Effector memory CD4-positive, alpha-beta T cell (primary cell): ENCODE measurements at regions not wholly inside any gene's neighbourhood (a gene's known extent, or its start where the extent isn't known, plus 50 kb on each side); places are given as distances from the start of the nearest gene placed in this dataset.
"Not testable (repeated sequence)": the region's sequence is repeated elsewhere in the genome, so short reads cannot be mapped to it uniquely, and the experiment has no call there.

Experiments used
- DNase-seq, 3 donors: peaks; one replicate each; pipeline ENCODE4 v3.0.0-alpha.2; 2020
- H3K27ac ChIP-seq: 2 replicates; pipeline ENCODE4 v1.7.0; 2013; ENCODE audit warnings: mild to moderate bottlenecking, low read length, moderate library complexity; ENCODE audit not compliant: insufficient read depth, poor library complexity, severe bottlenecking
- H3K27me3 ChIP-seq: replicated peaks from 2 replicates; pipeline ENCODE4 v1.7.0; 2013; ENCODE audit warnings: mild to moderate bottlenecking, low read length; ENCODE audit not compliant: insufficient read depth, control insufficient read depth, poor library complexity, severe bottlenecking
- H3K36me3 ChIP-seq: 2 replicates; pipeline ENCODE4 v1.7.0; 2013; ENCODE audit warnings: mild to moderate bottlenecking, low read length, moderate library complexity; ENCODE audit not compliant: control insufficient read depth, insufficient read depth
- H3K4me1 ChIP-seq: 2 replicates; pipeline ENCODE4 v1.7.0; 2013; ENCODE audit warnings: low read length, mild to moderate bottlenecking; ENCODE audit not compliant: control insufficient read depth, insufficient read depth, poor library complexity, severe bottlenecking
- H3K4me3 ChIP-seq: 2 replicates; pipeline ENCODE4 v1.7.0; 2013; ENCODE audit warnings: low read length, low read depth, mild to moderate bottlenecking; ENCODE audit not compliant: insufficient read depth, poor library complexity, severe bottlenecking
- H3K9me3 ChIP-seq: 2 replicates; pipeline ENCODE4 v1.7.0; 2013; ENCODE audit warnings: mild to moderate bottlenecking, low read length, moderate library complexity; ENCODE audit not compliant: control insufficient read depth

- no peak overlapping the region for H3K4me3 ChIP-seq
- H3K36me3 ChIP-seq = no peaks in the 10 kb centered on the region
- H3K27me3 ChIP-seq = no peaks in the 10 kb centered on the region
- no peak overlapping the region for H3K27ac ChIP-seq
- DNase-seq = no peak
- H3K4me1 ChIP-seq = no peaks in the 10 kb centered on the region
- H3K9me3 ChIP-seq = no peaks in the 10 kb centered on the region
These were observed 241.4 kb upstream of the ACVR2A start for GRCh38 chr2:147603447-147603846.

GRCh38 chr2:147600646-147601045 is 244.2 kb upstream of the ACVR2A start:
- H3K4me1 ChIP-seq = no peaks in the 10 kb centered on the region
- no peak overlapping the region for H3K27ac ChIP-seq
- no peaks in the 10 kb centered on the region for H3K36me3 ChIP-seq
- H3K9me3 ChIP-seq = no peaks in the 10 kb centered on the region
- no peak overlapping the region for H3K4me3 ChIP-seq
- H3K27me3 ChIP-seq = no peaks in the 10 kb centered on the region
- DNase-seq = no peak

DNA sequence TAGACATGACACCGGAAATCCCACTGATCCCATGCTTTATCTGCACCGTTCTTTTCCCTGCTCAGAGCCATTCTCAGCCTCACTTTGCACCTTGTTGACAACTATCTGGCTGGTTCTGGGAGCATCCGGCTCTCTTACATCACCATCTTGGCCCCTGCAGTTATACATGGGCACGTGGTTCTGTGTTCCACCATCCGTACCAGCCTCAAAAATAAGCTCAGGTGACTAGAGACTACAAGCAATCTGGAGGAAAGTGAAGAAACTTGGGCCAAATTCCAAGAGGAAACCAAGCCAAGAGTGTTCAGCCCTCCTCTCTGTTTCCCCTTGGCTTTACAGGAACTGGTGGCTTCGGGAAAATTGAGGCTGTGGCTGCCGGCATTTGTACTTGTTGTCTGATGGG is 244.6 kb upstream of the ACVR2A start:
- Histone ChIP-seq H3K4me3 (no peak overlapping the region), H3K4me1 (no peaks in the 10 kb centered on the region), H3K9me3 (no peaks in the 10 kb centered on the region), H3K27me3 (no peaks in the 10 kb centered on the region), H3K36me3 (no peaks in the 10 kb centered on the region), H3K27ac (no peak overlapping the region)
- DNase-seq = no peak

- Histone ChIP-seq H3K36me3 (no peaks in the 10 kb centered on the region), H3K9me3 (no peaks in the 10 kb centered on the region), H3K27me3 (no peaks in the 10 kb centered on the region), H3K4me1 (no peaks in the 10 kb centered on the region), H3K27ac (no peak overlapping the region), H3K4me3 (no peak overlapping the region)
- DNase-seq = no peak
These were observed 249.6 kb upstream of the ACVR2A start for GRCh38 chr2:147595200-147595599.

DNA sequence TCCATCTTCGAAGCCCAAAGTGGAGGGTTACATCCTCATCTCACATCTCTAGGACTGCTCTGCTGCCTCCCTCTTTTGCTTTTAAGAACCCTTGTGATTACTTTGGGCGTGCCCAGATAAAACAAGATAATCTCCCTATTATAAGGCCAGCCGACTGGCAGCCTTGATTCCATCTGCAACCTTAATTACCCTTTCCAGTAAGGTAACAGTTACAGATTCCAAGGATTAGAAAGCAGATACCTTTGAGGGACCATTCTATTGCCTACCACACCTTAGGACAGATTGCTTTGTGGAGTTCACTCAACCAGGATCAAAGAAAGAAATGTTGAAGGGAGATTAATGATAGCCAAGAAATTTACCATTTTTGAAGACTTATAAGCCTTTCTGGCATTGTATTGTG is 250.8 kb upstream of the ACVR2A start:
- Histone ChIP-seq H3K4me1 (no peaks in the 10 kb centered on the region), H3K4me3 (no peak overlapping the region), H3K27ac (no peak overlapping the region), H3K27me3 (no peaks in the 10 kb centered on the region), H3K36me3 (no peaks in the 10 kb centered on the region), H3K9me3 (no peaks in the 10 kb centered on the region)
- DNase-seq = no peak

DNA sequence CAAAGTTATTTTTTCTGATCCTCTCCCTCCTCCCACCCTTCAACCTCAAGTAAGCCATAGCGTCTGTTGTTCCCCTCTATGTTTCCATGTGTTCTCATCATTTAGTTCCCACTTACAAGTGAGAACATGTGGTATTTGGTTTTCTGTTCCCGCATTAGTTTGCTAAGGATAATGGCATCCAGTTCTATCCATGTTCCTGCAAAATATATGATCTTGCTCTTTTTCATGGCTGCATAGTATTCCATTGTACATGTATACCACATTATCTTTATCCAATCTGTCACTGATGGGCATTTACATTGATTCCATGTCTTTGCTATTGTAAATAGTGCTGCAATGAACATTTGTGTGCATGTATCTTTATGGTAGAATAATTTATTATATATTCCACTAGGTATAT is 252.0 kb upstream of the ACVR2A start:
- H3K36me3 ChIP-seq, H3K9me3 ChIP-seq, H3K4me3 ChIP-seq, H3K27me3 ChIP-seq, H3K27ac ChIP-seq, DNase-seq, H3K4me1 ChIP-seq: not testable (repeated sequence)

DNA sequence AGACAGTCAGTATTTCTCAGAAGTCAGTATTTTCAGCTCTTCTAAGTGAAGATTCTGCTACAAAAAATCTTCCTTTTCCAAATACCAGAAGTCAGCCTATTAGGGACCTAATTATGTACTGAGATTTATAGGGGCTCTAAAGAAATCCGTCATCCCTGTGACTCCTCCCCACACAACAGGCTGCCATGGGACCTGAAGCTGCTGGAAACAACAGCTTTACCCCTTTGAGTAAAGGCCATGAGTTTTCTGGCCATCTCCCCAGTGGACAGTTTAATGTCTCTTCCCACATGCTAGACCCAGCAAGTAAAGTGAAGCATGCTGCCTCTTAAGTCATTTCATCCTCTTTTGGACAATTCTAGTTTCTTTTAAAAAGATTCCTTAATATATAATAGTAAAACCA is 255.7 kb upstream of the ACVR2A start:
- no peak overlapping the region for H3K27ac ChIP-seq
- H3K27me3 ChIP-seq = no peaks in the 10 kb centered on the region
- no peak for DNase-seq
- no peaks in the 10 kb centered on the region for H3K4me1 ChIP-seq
- H3K4me3 ChIP-seq = no peak overlapping the region
- H3K36me3 ChIP-seq = no peaks in the 10 kb centered on the region
- no peaks in the 10 kb centered on the region for H3K9me3 ChIP-seq

DNA sequence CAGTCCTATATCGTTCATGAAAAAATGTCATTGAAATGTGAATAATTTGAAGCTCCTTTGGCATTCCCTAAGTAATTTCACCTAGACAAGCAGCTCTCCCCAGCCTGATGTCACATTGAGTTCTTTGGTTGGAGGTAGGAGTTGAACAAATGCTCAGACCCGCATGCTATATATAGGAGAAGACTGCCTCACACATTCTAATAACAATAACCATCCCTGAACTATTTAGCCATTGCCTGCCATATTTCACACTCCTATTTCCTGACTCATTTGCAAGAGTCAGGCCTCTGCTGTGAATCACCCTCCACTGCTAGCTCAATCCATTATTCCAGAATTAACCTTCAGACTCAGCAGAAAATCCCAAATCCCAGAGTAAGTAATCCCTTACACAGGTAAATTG is 256.6 kb upstream of the ACVR2A start:
- H3K4me3 ChIP-seq = no peak overlapping the region
- no peak for DNase-seq
- H3K9me3 ChIP-seq = no peaks in the 10 kb centered on the region
- H3K27me3 ChIP-seq = no peaks in the 10 kb centered on the region
- H3K36me3 ChIP-seq = no peaks in the 10 kb centered on the region
- H3K27ac ChIP-seq = no peak overlapping the region
- no peaks in the 10 kb centered on the region for H3K4me1 ChIP-seq

DNA sequence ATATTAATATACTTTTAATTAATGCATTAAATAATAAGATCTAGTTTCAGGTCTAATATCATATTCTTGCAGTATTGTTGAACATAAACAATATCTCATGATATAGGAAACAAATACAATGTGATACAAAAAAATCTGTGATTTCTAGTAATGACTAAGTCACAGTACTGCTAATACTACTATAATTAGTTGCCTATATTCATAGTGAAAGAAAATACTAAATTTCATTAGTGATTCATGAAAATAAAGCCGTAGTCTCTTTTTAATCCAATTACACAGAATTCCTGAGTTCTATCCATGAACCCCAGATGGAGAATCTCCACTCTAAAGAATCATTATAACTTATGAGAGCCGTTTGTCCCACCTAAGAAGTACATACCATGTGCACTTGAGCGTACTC is 266.3 kb upstream of the ACVR2A start:
- Histone ChIP-seq H3K4me1 (no peaks in the 10 kb centered on the region), H3K27ac (no peak overlapping the region), H3K36me3 (no peaks in the 10 kb centered on the region), H3K9me3 (no peaks in the 10 kb centered on the region), H3K27me3 (no peaks in the 10 kb centered on the region), H3K4me3 (no peak overlapping the region)
- DNase-seq = no peak

GRCh38 chr2:147577998-147578380 is 266.8 kb upstream of the ACVR2A start:
- DNase-seq = no peak
- H3K27ac ChIP-seq = no peak overlapping the region
- no peaks in the 10 kb centered on the region for H3K27me3 ChIP-seq
- no peaks in the 10 kb centered on the region for H3K4me1 ChIP-seq
- no peaks in the 10 kb centered on the region for H3K36me3 ChIP-seq
- no peak overlapping the region for H3K4me3 ChIP-seq
- no peaks in the 10 kb centered on the region for H3K9me3 ChIP-seq
